MM.1S (cell line): ENCODE measurements at regions not wholly inside any gene's neighbourhood (a gene's known extent, or its start where the extent isn't known, plus 50 kb on each side); places are given as distances from the start of the nearest gene placed in this dataset.
"Not testable (repeated sequence)": the region's sequence is repeated elsewhere in the genome, so short reads cannot be mapped to it uniquely, and the experiment has no call there.

Source experiments
- DNase-seq: peaks from one replicate; pipeline ENCODE4 v3.0.0-alpha.2; 2015
- H2AFZ ChIP-seq: fragments of 300-600 bp; sonication (generic); 2 replicates; pipeline ENCODE4 v1.6.0; 2016; ENCODE audit warnings: antibody characterized with exemption, low read length
- H3F3A ChIP-seq: fragments of 300-600 bp; sonication (generic); 2 replicates; pipeline ENCODE4 v1.6.1; 2016; ENCODE audit warnings: mild to moderate bottlenecking, antibody characterized with exemption, low read length, moderate library complexity, mixed read lengths; ENCODE audit not compliant: insufficient read depth
- H3K27ac ChIP-seq: fragments of 300-600 bp; sonication (generic); 2 replicates; pipeline ENCODE4 v1.5.1; 2016; ENCODE audit warnings: mild to moderate bottlenecking, low read length
- H3K27me3 ChIP-seq: fragments of 300-600 bp; sonication (generic); replicated peaks from 2 replicates; pipeline ENCODE4 v1.6.0; 2016; ENCODE audit warnings: low read length; ENCODE audit not compliant: insufficient read depth
- H3K36me3 ChIP-seq: fragments of 300-600 bp; sonication (generic); replicated peaks from 2 replicates; pipeline ENCODE4 v1.6.1; 2016; ENCODE audit warnings: mild to moderate bottlenecking, low read length, mixed read lengths; ENCODE audit not compliant: insufficient read depth
- H3K4me1 ChIP-seq: fragments of 300-600 bp; sonication (generic); 2 replicates; pipeline ENCODE4 v1.6.1; 2016; ENCODE audit warnings: low read length, mixed read lengths
- H3K4me2 ChIP-seq: fragments of 300-600 bp; sonication (generic); 2 replicates; pipeline ENCODE4 v1.6.0; 2016; ENCODE audit warnings: low read depth, low read length
- H3K4me3 ChIP-seq: fragments of 300-600 bp; sonication (generic); 2 replicates; pipeline ENCODE4 v1.5.1; 2016; ENCODE audit warnings: low read length, mixed read lengths
- H3K79me2 ChIP-seq: fragments of 300-600 bp; sonication (generic); 2 replicates; pipeline ENCODE4 v1.6.1; 2016; ENCODE audit warnings: mixed run types, low read length, mixed read lengths
- H3K9ac ChIP-seq: fragments of 300-600 bp; sonication (generic); 2 replicates; pipeline ENCODE4 v1.6.1; 2016; ENCODE audit warnings: low read length, mixed read lengths
- H3K9me2 ChIP-seq: fragments of 300-600 bp; sonication (generic); replicated peaks from 2 replicates; pipeline ENCODE4 v1.6.1; 2016; ENCODE audit warnings: mild to moderate bottlenecking, low read length, mixed read lengths; ENCODE audit not compliant: insufficient read depth
- H3K9me3 ChIP-seq: fragments of 300-600 bp; sonication (generic); replicated peaks from 2 replicates; pipeline ENCODE4 v1.6.1; 2016; ENCODE audit warnings: mild to moderate bottlenecking, low read length, mixed read lengths; ENCODE audit not compliant: insufficient read depth
- H4K20me1 ChIP-seq: fragments of 300-600 bp; sonication (generic); 2 replicates; pipeline ENCODE4 v1.6.1; 2016; ENCODE audit warnings: mild to moderate bottlenecking, low read length, moderate library complexity, mixed read lengths; ENCODE audit not compliant: insufficient read depth
- CTCF ChIP-seq: fragments of 300-600 bp; sonication (generic); IDR thresholded peaks from 2 replicates; pipeline ENCODE4 v1.5.1; 2016; ENCODE audit warnings: antibody characterized with exemption, low read length, mixed read lengths
- EZH2 ChIP-seq: fragments of 300-600 bp; sonication (generic); optimal IDR thresholded peaks from 2 replicates; pipeline ENCODE3; 2017; ENCODE audit warnings: low read depth, mild to moderate bottlenecking, antibody characterized with exemption, low read length, mixed read lengths
- EZH2phosphoT487 ChIP-seq: fragments of 300-600 bp; sonication (generic); IDR thresholded peaks from 2 replicates; pipeline ENCODE4 v1.6.1; 2018; ENCODE audit warnings: antibody characterized with exemption, low read length

- H3K27me3 ChIP-seq: no peaks in the 10 kb centered on the region
- no peaks in the 10 kb centered on the region for H3K4me1 ChIP-seq
- H3K4me3 ChIP-seq: no peak overlapping the region
- no peak for DNase-seq
- no peak overlapping the region for H3K4me2 ChIP-seq
- TF ChIP-seq CTCF (no peak), EZH2 (no peak), EZH2phosphoT487 (no peak)
- H3K9ac ChIP-seq: no peak overlapping the region
- H3K27ac ChIP-seq: no peak overlapping the region
- H2AFZ ChIP-seq: no peak overlapping the region
- H3K79me2 ChIP-seq: no peaks in the 10 kb centered on the region
- H3K36me3 ChIP-seq: no peaks in the 10 kb centered on the region
- H3K9me3 ChIP-seq: no peaks in the 10 kb centered on the region
- H4K20me1 ChIP-seq: no peaks in the 10 kb centered on the region
- H3F3A ChIP-seq: no peaks in the 10 kb centered on the region
- H3K9me2 ChIP-seq: no peaks in the 10 kb centered on the region
Measured at GRCh38 chr5:13580058-13580457, 364.4 kb downstream of the DNAH5 start.

GRCh38 chr5:13579091-13579490 lies 365.4 kb downstream of the DNAH5 start:
- H3K27me3 ChIP-seq, H3F3A ChIP-seq, H3K4me1 ChIP-seq, H3K27ac ChIP-seq, H3K4me3 ChIP-seq, H3K9ac ChIP-seq, H3K36me3 ChIP-seq, H3K9me2 ChIP-seq, DNase-seq, H2AFZ ChIP-seq, H3K79me2 ChIP-seq, H4K20me1 ChIP-seq, H3K4me2 ChIP-seq, H3K9me3 ChIP-seq: not testable (repeated sequence)

- H3K27me3 ChIP-seq, H3K79me2 ChIP-seq, H3F3A ChIP-seq, H3K9me3 ChIP-seq, H3K36me3 ChIP-seq, H3K4me2 ChIP-seq, DNase-seq, H4K20me1 ChIP-seq, H2AFZ ChIP-seq, H3K4me1 ChIP-seq, H3K9ac ChIP-seq, H3K27ac ChIP-seq, H3K9me2 ChIP-seq, H3K4me3 ChIP-seq: not testable (repeated sequence)
Measured at GRCh38 chr5:13578311-13579039, 366.0 kb downstream of the DNAH5 start.

GRCh38 chr5:13574574-13574973 lies 369.9 kb downstream of the DNAH5 start:
- H3K9ac ChIP-seq: no peak overlapping the region
- H3K9me3 ChIP-seq: no peaks in the 10 kb centered on the region
- no peaks in the 10 kb centered on the region for H3F3A ChIP-seq
- no peaks in the 10 kb centered on the region for H3K27me3 ChIP-seq
- no peaks in the 10 kb centered on the region for H3K9me2 ChIP-seq
- no peaks in the 10 kb centered on the region for H3K79me2 ChIP-seq
- H3K27ac ChIP-seq: no peak overlapping the region
- no peak overlapping the region for H3K4me3 ChIP-seq
- DNase-seq: no peak
- no peaks in the 10 kb centered on the region for H3K36me3 ChIP-seq
- H4K20me1 ChIP-seq: no peaks in the 10 kb centered on the region
- no peaks in the 10 kb centered on the region for H3K4me1 ChIP-seq
- H3K4me2 ChIP-seq: no peak overlapping the region
- H2AFZ ChIP-seq: no peak overlapping the region
- TF ChIP-seq EZH2phosphoT487: no peak
- no peak for TF ChIP-seq CTCF
- TF ChIP-seq EZH2: no peak
